Smooth muscle cell (in vitro differentiated cells): ENCODE measurements at regions not wholly inside any gene's neighbourhood (a gene's known extent, or its start where the extent isn't known, plus 50 kb on each side); places are given as distances from the start of the nearest gene placed in this dataset.

Experiments used
- DNase-seq: peaks from one replicate; lab custom pipeline; 2025; ENCODE audit not compliant: unreplicated experiment; lab: John Stamatoyannopoulos, UW
- H2AFZ ChIP-seq: fragments of 200-600 bp; sonication (generic); 2 replicates; pipeline ENCODE4 v1.6.0; 2016; ENCODE audit warnings: antibody characterized with exemption, low read depth, mild to moderate bottlenecking
- H3F3A ChIP-seq: fragments of 200-600 bp; sonication (generic); 2 replicates; pipeline ENCODE4 v1.6.0; 2017; ENCODE audit warnings: antibody characterized with exemption, low read depth
- H3K27ac ChIP-seq: fragments of 200-600 bp; sonication (generic); 2 replicates; pipeline ENCODE4 v1.5.1; 2016; ENCODE audit warnings: low read depth, mild to moderate bottlenecking
- H3K27me3 ChIP-seq: fragments of 200-600 bp; sonication (generic); 2 replicates; pipeline ENCODE4 v1.6.1; 2016; ENCODE audit warnings: low read depth, mild to moderate bottlenecking
- H3K36me3 ChIP-seq: fragments of 200-600 bp; sonication (generic); 2 replicates; pipeline ENCODE4 v1.5.1; 2016; ENCODE audit warnings: low read depth
- H3K4me1 ChIP-seq: fragments of 200-600 bp; sonication (generic); 2 replicates; pipeline ENCODE4 v1.5.1; 2016; ENCODE audit warnings: low read depth
- H3K4me2 ChIP-seq: fragments of 200-600 bp; sonication (generic); 2 replicates; pipeline ENCODE4 v1.6.0; 2016; ENCODE audit warnings: mild to moderate bottlenecking
- H3K4me3 ChIP-seq: fragments of 200-600 bp; sonication (generic); 2 replicates; pipeline ENCODE4 v1.5.1; 2016; ENCODE audit warnings: mild to moderate bottlenecking
- H3K79me2 ChIP-seq: fragments of 200-600 bp; sonication (generic); 2 replicates; pipeline ENCODE4 v1.6.0; 2016; ENCODE audit warnings: low read depth, mild to moderate bottlenecking
- H3K9ac ChIP-seq: fragments of 200-600 bp; sonication (generic); 2 replicates; pipeline ENCODE4 v1.6.0; 2016; ENCODE audit warnings: low read depth
- H3K9me3 ChIP-seq: fragments of 200-600 bp; sonication (generic); replicated peaks from 2 replicates; pipeline ENCODE4 v1.5.1; 2016; ENCODE audit warnings: low read depth
- H4K20me1 ChIP-seq: fragments of 200-600 bp; sonication (generic); 2 replicates; pipeline ENCODE4 v1.6.0; 2016; ENCODE audit warnings: low read depth
- CTCF ChIP-seq: fragments of 200-600 bp; sonication (generic); IDR thresholded peaks from 2 replicates; pipeline ENCODE4 v1.5.1; 2017; ENCODE audit warnings: borderline replicate concordance, mild to moderate bottlenecking, antibody characterized with exemption; ENCODE audit not compliant: insufficient read depth, poor library complexity, severe bottlenecking
- WGBS: methylation state at CpG from one replicate; pipeline ENCODE4 v1.1.7; 2016; ENCODE audit warnings: low lambda C conversion rate; 5-methylcytosine and 5-hydroxymethylcytosine counted together

- DNase-seq = no peak
- H4K20me1 ChIP-seq = no peaks in the 10 kb centered on the region
- peaks cover 5% of the 10 kb centered on the region for H3K9me3 ChIP-seq
- no peak overlapping the region for H2AFZ ChIP-seq
- no peaks in the 10 kb centered on the region for H3K27me3 ChIP-seq
- H3K27ac ChIP-seq = no peak overlapping the region
- no peaks in the 10 kb centered on the region for H3K4me1 ChIP-seq
- no peak overlapping the region for H3K9ac ChIP-seq
- no peaks in the 10 kb centered on the region for H3K36me3 ChIP-seq
- no peaks in the 10 kb centered on the region for H3F3A ChIP-seq
- no peak overlapping the region for H3K4me2 ChIP-seq
- WGBS = 44% methylated on average over 3 of the region's 3 CpGs
- H3K4me3 ChIP-seq = no peak overlapping the region
- no peaks in the 10 kb centered on the region for H3K79me2 ChIP-seq
- no peak for TF ChIP-seq CTCF
Measured at GRCh38 chr5:124207118-124207517, 539.3 kb downstream of the ZNF608 start.

- H3K27me3 ChIP-seq = no peaks in the 10 kb centered on the region
- peaks cover 5% of the 10 kb centered on the region for H3K9me3 ChIP-seq
- no peaks in the 10 kb centered on the region for H3K4me1 ChIP-seq
- H3K4me2 ChIP-seq = no peak overlapping the region
- H2AFZ ChIP-seq = no peak overlapping the region
- no peak for DNase-seq
- no peak overlapping the region for H3K4me3 ChIP-seq
- no peaks in the 10 kb centered on the region for H4K20me1 ChIP-seq
- H3K79me2 ChIP-seq = no peaks in the 10 kb centered on the region
- H3K27ac ChIP-seq = no peak overlapping the region
- H3K9ac ChIP-seq = no peak overlapping the region
- no peaks in the 10 kb centered on the region for H3F3A ChIP-seq
- no peaks in the 10 kb centered on the region for H3K36me3 ChIP-seq
- 67% methylated on average over 2 of the region's 2 CpGs for WGBS
- no peak for TF ChIP-seq CTCF
Measured at GRCh38 chr5:124206540-124206939, 539.9 kb downstream of the ZNF608 start.

GRCh38 chr5:124203303-124203702 is 543.1 kb downstream of the ZNF608 start:
- 96% methylated on average over 4 of the region's 4 CpGs for WGBS
- TF ChIP-seq CTCF = no peak

GRCh38 chr5:124200381-124200780 is 546.1 kb downstream of the ZNF608 start:
- WGBS = 34% methylated on average over 1 of the region's 1 CpG
- no peak for TF ChIP-seq CTCF
- no peak overlapping the region for H3K4me2 ChIP-seq
- H3K27ac ChIP-seq = no peak overlapping the region
- no peak overlapping the region for H3K9ac ChIP-seq
- no peaks in the 10 kb centered on the region for H3K4me1 ChIP-seq
- no peaks in the 10 kb centered on the region for H3K27me3 ChIP-seq
- no peak overlapping the region for H2AFZ ChIP-seq
- H4K20me1 ChIP-seq = no peaks in the 10 kb centered on the region
- no peaks in the 10 kb centered on the region for H3K79me2 ChIP-seq
- peaks cover 5% of the 10 kb centered on the region for H3K9me3 ChIP-seq
- H3F3A ChIP-seq = no peaks in the 10 kb centered on the region
- no peak overlapping the region for H3K4me3 ChIP-seq
- no peaks in the 10 kb centered on the region for H3K36me3 ChIP-seq
- no peak for DNase-seq

More at GRCh38 chr5:124203303-124203702, 543.1 kb downstream of the ZNF608 start:
- no peaks in the 10 kb centered on the region for H3K4me1 ChIP-seq
- no peaks in the 10 kb centered on the region for H3F3A ChIP-seq
- H3K4me2 ChIP-seq = no peak overlapping the region
- H4K20me1 ChIP-seq = no peaks in the 10 kb centered on the region
- no peak overlapping the region for H3K4me3 ChIP-seq
- no peak overlapping the region for H2AFZ ChIP-seq
- no peak overlapping the region for H3K9ac ChIP-seq
- H3K27me3 ChIP-seq = no peaks in the 10 kb centered on the region
- H3K79me2 ChIP-seq = no peaks in the 10 kb centered on the region
- H3K36me3 ChIP-seq = no peaks in the 10 kb centered on the region
- DNase-seq = no peak
- H3K27ac ChIP-seq = no peak overlapping the region
- peaks cover 5% of the 10 kb centered on the region for H3K9me3 ChIP-seq
